AG04449 (cell line): ENCODE measurements at regions not wholly inside any gene's neighbourhood (a gene's known extent, or its start where the extent isn't known, plus 50 kb on each side); places are given as distances from the start of the nearest gene placed in this dataset.

Experiments used
- CTCF ChIA-PET: fragments of 350-600 bp; formaldehyde crosslinking; extraction: SDS; loops from one replicate; lab custom pipeline; 2021; ENCODE audit warnings: antibody characterized with exemption; lab: Yijun Ruan, JAX
- POLR2A ChIA-PET: fragments of 400-600, 350-600 bp; formaldehyde crosslinking; extraction: SDS; loops from one replicate; lab custom pipeline; 2020; ENCODE audit warnings: antibody characterized with exemption, inconsistent platforms; lab: Yijun Ruan, JAX
- DNase-seq: peaks from one replicate; pipeline ENCODE4 v3.0.0-alpha.2; 2010; ENCODE audit warnings: low read depth, low spot score
- H3K4me3 ChIP-seq: 2 replicates; pipeline ENCODE4 v1.5.1; 2011; ENCODE audit warnings: low read depth, mild to moderate bottlenecking, control low read depth, low read length
- CTCF ChIP-seq: IDR thresholded peaks from one replicate; pipeline ENCODE4 v1.5.1; 2011; ENCODE audit warnings: mild to moderate bottlenecking, moderate library complexity, low read length, control low read depth, inconsistent platforms; ENCODE audit not compliant: insufficient read depth; ENCODE audit errors: missing control alignments

- CTCF ChIA-PET, result no interaction called here
- H3K4me3 ChIP-seq, result no peak overlapping the region
- POLR2A ChIA-PET, result no interaction called here
Observed at GRCh38 chr5:165892383-165892782, 2387.0 kb downstream of the MAT2B start.

GRCh38 chr5:165894916-165895315 is 2389.5 kb downstream of the MAT2B start:
- POLR2A ChIA-PET, result no interaction called here
- TF ChIP-seq CTCF, result no peak

More at GRCh38 chr5:165892383-165892782, 2387.0 kb downstream of the MAT2B start:
- no peak for TF ChIP-seq CTCF
- DNase-seq, result no peak

GRCh38 chr5:165903835-165904234 is 2387.6 kb upstream of the WWC1 start:
- ChIA-PET CTCF (no interaction called here), POLR2A (no interaction called here)
- no peak for DNase-seq
- H3K4me3 ChIP-seq, result no peak overlapping the region
- no peak for TF ChIP-seq CTCF

More at GRCh38 chr5:165894916-165895315, 2389.5 kb downstream of the MAT2B start:
- CTCF ChIA-PET, result no interaction called here
- H3K4me3 ChIP-seq, result no peak overlapping the region
- DNase-seq, result no peak

GRCh38 chr5:165906871-165907270 is 2384.6 kb upstream of the WWC1 start:
- no peak for DNase-seq
- CTCF ChIA-PET, result no interaction called here
- POLR2A ChIA-PET, result no interaction called here
- no peak for TF ChIP-seq CTCF
- no peak overlapping the region for H3K4me3 ChIP-seq

- TF ChIP-seq CTCF, result no peak
- CTCF ChIA-PET, result no interaction called here
- POLR2A ChIA-PET, result no interaction called here
- DNase-seq, result no peak
- H3K4me3 ChIP-seq, result no peak overlapping the region
Observed at GRCh38 chr5:165913059-165913458, 2378.4 kb upstream of the WWC1 start.

GRCh38 chr5:165914456-165914855 is 2377.0 kb upstream of the WWC1 start:
- CTCF ChIA-PET, result no interaction called here
- POLR2A ChIA-PET, result no interaction called here
- no peak for TF ChIP-seq CTCF
- H3K4me3 ChIP-seq, result no peak overlapping the region
- DNase-seq, result no peak
